ENCODE measurements at regions not wholly inside any gene's neighbourhood (a gene's known extent, or its start where the extent isn't known, plus 50 kb on each side); places are given as distances from the start of the nearest gene placed in this dataset.
"Not testable (repeated sequence)": the region's sequence is repeated elsewhere in the genome, so short reads cannot be mapped to it uniquely, and the experiment has no call there.

- Histone ChIP-seq H3K27me3 (ENCODE audit: control insufficient read depth, insufficient read depth, low read length) (no peaks in the 10 kb centered on the region), H3K36me3 (ENCODE audit: control insufficient read depth, insufficient read depth, low read length) (no peaks in the 10 kb centered on the region), H3K4me1 (ENCODE audit: control insufficient read depth, insufficient read depth, low read length) (peaks cover 7% of the 10 kb centered on the region), H3K27ac (ENCODE audit: low read depth, low read length) (no peak overlapping the region), H3K9ac (ENCODE audit: low read depth, low read length) (no peak overlapping the region), H3K9me3 (ENCODE audit: control insufficient read depth, insufficient read depth, low read length) (no peaks in the 10 kb centered on the region), H3K4me3 (ENCODE audit: low read depth, low read length) (no peak overlapping the region)
Measured at GRCh38 chr21:17679002-17679600, 66.4 kb upstream of the BTG3 start.

GRCh38 chr21:17676930-17677329 is 64.2 kb upstream of the BTG3 start:
- H3K4me1 ChIP-seq (ENCODE audit: control insufficient read depth, insufficient read depth, low read length) = peaks cover 20% of the 10 kb centered on the region
- not testable (repeated sequence) for H3K27me3 ChIP-seq (ENCODE audit: control insufficient read depth, insufficient read depth, low read length); H3K9ac ChIP-seq (ENCODE audit: low read depth, low read length); H3K36me3 ChIP-seq (ENCODE audit: control insufficient read depth, insufficient read depth, low read length); H3K9me3 ChIP-seq (ENCODE audit: control insufficient read depth, insufficient read depth, low read length); H3K27ac ChIP-seq (ENCODE audit: low read depth, low read length); H3K4me3 ChIP-seq (ENCODE audit: low read depth, low read length)

GRCh38 chr21:17674106-17674505 is 61.4 kb upstream of the BTG3 start:
- H3K27ac ChIP-seq (ENCODE audit: low read depth, low read length) = no peak overlapping the region
- H3K4me1 ChIP-seq (ENCODE audit: control insufficient read depth, insufficient read depth, low read length) = peaks cover 20% of the 10 kb centered on the region
- no peaks in the 10 kb centered on the region for H3K9me3 ChIP-seq (ENCODE audit: control insufficient read depth, insufficient read depth, low read length)
- peaks cover 19% of the 10 kb centered on the region for H3K27me3 ChIP-seq (ENCODE audit: control insufficient read depth, insufficient read depth, low read length)
- no peak overlapping the region for H3K9ac ChIP-seq (ENCODE audit: low read depth, low read length)
- H3K4me3 ChIP-seq (ENCODE audit: low read depth, low read length) = no peak overlapping the region
- H3K36me3 ChIP-seq (ENCODE audit: control insufficient read depth, insufficient read depth, low read length) = no peaks in the 10 kb centered on the region

- Histone ChIP-seq H3K4me3 (ENCODE audit: low read depth, low read length) (no peak overlapping the region), H3K27me3 (ENCODE audit: control insufficient read depth, insufficient read depth, low read length) (peaks cover 23% of the 10 kb centered on the region), H3K9ac (ENCODE audit: low read depth, low read length) (no peak overlapping the region), H3K36me3 (ENCODE audit: control insufficient read depth, insufficient read depth, low read length) (no peaks in the 10 kb centered on the region), H3K27ac (ENCODE audit: low read depth, low read length) (no peak overlapping the region), H3K9me3 (ENCODE audit: control insufficient read depth, insufficient read depth, low read length) (no peaks in the 10 kb centered on the region), H3K4me1 (ENCODE audit: control insufficient read depth, insufficient read depth, low read length) (peaks cover 23% of the 10 kb centered on the region)
Measured at GRCh38 chr21:17673261-17674020, 60.7 kb upstream of the BTG3 start.

- H3K36me3 ChIP-seq (ENCODE audit: control insufficient read depth, insufficient read depth, low read length) = no peaks in the 10 kb centered on the region
- H3K27me3 ChIP-seq (ENCODE audit: control insufficient read depth, insufficient read depth, low read length) = peaks cover 31% of the 10 kb centered on the region
Measured at GRCh38 chr21:17671733-17672132, 59.0 kb upstream of the BTG3 start.

GRCh38 chr21:17668479-17669140 is 55.9 kb upstream of the BTG3 start:
- Histone ChIP-seq H3K4me3 (ENCODE audit: low read depth, low read length) (no peak overlapping the region), H3K9me3 (ENCODE audit: control insufficient read depth, insufficient read depth, low read length) (no peaks in the 10 kb centered on the region), H3K27me3 (ENCODE audit: control insufficient read depth, insufficient read depth, low read length) (peaks cover 34% of the 10 kb centered on the region), H3K9ac (ENCODE audit: low read depth, low read length) (no peak overlapping the region), H3K4me1 (ENCODE audit: control insufficient read depth, insufficient read depth, low read length) (peaks cover 22% of the 10 kb centered on the region), H3K36me3 (ENCODE audit: control insufficient read depth, insufficient read depth, low read length) (no peaks in the 10 kb centered on the region), H3K27ac (ENCODE audit: low read depth, low read length) (no peak overlapping the region)

More at GRCh38 chr21:17671733-17672132, 59.0 kb upstream of the BTG3 start:
- Histone ChIP-seq H3K4me1 (ENCODE audit: control insufficient read depth, insufficient read depth, low read length) (peaks cover 29% of the 10 kb centered on the region), H3K27ac (ENCODE audit: low read depth, low read length) (no peak overlapping the region), H3K9ac (ENCODE audit: low read depth, low read length) (no peak overlapping the region), H3K4me3 (ENCODE audit: low read depth, low read length) (no peak overlapping the region), H3K9me3 (ENCODE audit: control insufficient read depth, insufficient read depth, low read length) (no peaks in the 10 kb centered on the region)

- H3K36me3 ChIP-seq (ENCODE audit: control insufficient read depth, insufficient read depth, low read length) = no peaks in the 10 kb centered on the region
- H3K27me3 ChIP-seq (ENCODE audit: control insufficient read depth, insufficient read depth, low read length) = peaks cover 34% of the 10 kb centered on the region
- no peak overlapping the region for H3K4me3 ChIP-seq (ENCODE audit: low read depth, low read length)
- no peak overlapping the region for H3K27ac ChIP-seq (ENCODE audit: low read depth, low read length)
- H3K4me1 ChIP-seq (ENCODE audit: control insufficient read depth, insufficient read depth, low read length) = peaks cover 14% of the 10 kb centered on the region
- H3K9me3 ChIP-seq (ENCODE audit: control insufficient read depth, insufficient read depth, low read length) = no peaks in the 10 kb centered on the region
- H3K9ac ChIP-seq (ENCODE audit: low read depth, low read length) = no peak overlapping the region
Measured at GRCh38 chr21:17667256-17667655, 54.6 kb upstream of the BTG3 start.
